ENCODE measurements at regions not wholly inside any gene's neighbourhood (a gene's known extent, or its start where the extent isn't known, plus 50 kb on each side); places are given as distances from the start of the nearest gene placed in this dataset.

GRCh38 chr6:61217714-61218113 lies 1068.3 kb downstream of the KHDRBS2 start:
- Mint-ChIP-seq H3K9me3 (peaks cover 9 to 30% of the 10 kb centered on the region in 2 donors), H3K36me3 (no peaks in the 10 kb centered on the region), H3K4me3 (no peak overlapping the region), H3K27me3 (ENCODE audit: low read depth in 2 of 2) (no peaks in the 10 kb centered on the region), H3K4me1 (no peaks in the 10 kb centered on the region), H3K27ac (no peak overlapping the region)
- Histone ChIP-seq H3K4me1 (ENCODE audit: control insufficient read depth, insufficient read depth, low read length) (no peaks in the 10 kb centered on the region), H3K27ac (ENCODE audit: low read length) (no peak overlapping the region), H3K36me3 (ENCODE audit: control insufficient read depth, insufficient read depth, low read length) (no peaks in the 10 kb centered on the region), H3K4me3 (ENCODE audit: low read length) (no peak overlapping the region), H3K9me3 (ENCODE audit: control insufficient read depth, insufficient read depth, low read length) (peaks cover 12% of the 10 kb centered on the region), H3K27me3 (ENCODE audit: control insufficient read depth, insufficient read depth, low read length) (no peaks in the 10 kb centered on the region)
- DNase-seq (no peak), ATAC-seq (no peak)
- 51% methylated on average over 2 of the region's 2 CpGs for WGBS (ENCODE audit: insufficient coverage)
- TF ChIP-seq CTCF (IDR thresholded peaks at IDR 0.05), result no peak
- intact Hi-C loops (cut with micrococcal nuclease), result no loop called here

- no peak for TF ChIP-seq CTCF (IDR thresholded peaks at IDR 0.05)
- no peak overlapping the region for H3K4me3 Mint-ChIP-seq
- DNase-seq (no peak), ATAC-seq (no peak)
- no peak overlapping the region for H3K4me3 ChIP-seq (ENCODE audit: low read length)
- no peaks in the 10 kb centered on the region for H3K27me3 ChIP-seq (ENCODE audit: control insufficient read depth, insufficient read depth, low read length)
- no peaks in the 10 kb centered on the region for H3K4me1 Mint-ChIP-seq
- H3K36me3 ChIP-seq (ENCODE audit: control insufficient read depth, insufficient read depth, low read length), result no peaks in the 10 kb centered on the region
- no peaks in the 10 kb centered on the region for H3K27me3 Mint-ChIP-seq (ENCODE audit: low read depth in 2 of 2)
- H3K27ac Mint-ChIP-seq, result no peak overlapping the region
- WGBS (ENCODE audit: insufficient coverage), result 80% methylated on average over 1 of the region's 1 CpG
- H3K9me3 Mint-ChIP-seq, result peaks cover 10 to 17% of the 10 kb centered on the region in 2 donors
- H3K9me3 ChIP-seq (ENCODE audit: control insufficient read depth, insufficient read depth, low read length), result peaks cover 8% of the 10 kb centered on the region
- no peak overlapping the region for H3K27ac ChIP-seq (ENCODE audit: low read length)
- H3K4me1 ChIP-seq (ENCODE audit: control insufficient read depth, insufficient read depth, low read length), result no peaks in the 10 kb centered on the region
- intact Hi-C loops (cut with micrococcal nuclease), result no loop called here
- no peaks in the 10 kb centered on the region for H3K36me3 Mint-ChIP-seq
These were observed 1075.5 kb downstream of the KHDRBS2 start for GRCh38 chr6:61210549-61210948.

- Histone ChIP-seq H3K9me3 (ENCODE audit: control insufficient read depth, insufficient read depth, low read length) (peaks cover 40% of the 10 kb centered on the region), H3K36me3 (ENCODE audit: control insufficient read depth, insufficient read depth, low read length) (no peaks in the 10 kb centered on the region), H3K27ac (ENCODE audit: low read length) (no peak overlapping the region), H3K4me1 (ENCODE audit: control insufficient read depth, insufficient read depth, low read length) (no peaks in the 10 kb centered on the region), H3K4me3 (ENCODE audit: low read length) (no peak overlapping the region), H3K27me3 (ENCODE audit: control insufficient read depth, insufficient read depth, low read length) (no peaks in the 10 kb centered on the region)
- Mint-ChIP-seq H3K36me3 (peaks cover 7% of the 10 kb centered on the region), H3K27me3 (ENCODE audit: low read depth in 2 of 2) (no peaks in the 10 kb centered on the region), H3K9me3 (peaks cover 15 to 16% of the 10 kb centered on the region in 2 donors), H3K4me3 (no peak overlapping the region), H3K4me1 (no peaks in the 10 kb centered on the region), H3K27ac (no peak overlapping the region)
- no peak for DNase-seq
- intact Hi-C loops (cut with micrococcal nuclease), result no loop called here
- no peak for ATAC-seq
- WGBS (ENCODE audit: insufficient coverage), result 85% methylated on average over 1 of the region's 1 CpG
- no peak for TF ChIP-seq CTCF (IDR thresholded peaks at IDR 0.05)
These were observed 1082.0 kb downstream of the KHDRBS2 start for GRCh38 chr6:61203966-61204496.

GRCh38 chr6:61200444-61200843 lies 1085.6 kb downstream of the KHDRBS2 start:
- Histone ChIP-seq H3K27me3 (ENCODE audit: control insufficient read depth, insufficient read depth, low read length) (no peaks in the 10 kb centered on the region), H3K4me1 (ENCODE audit: control insufficient read depth, insufficient read depth, low read length) (no peaks in the 10 kb centered on the region), H3K9me3 (ENCODE audit: control insufficient read depth, insufficient read depth, low read length) (peaks cover 56% of the 10 kb centered on the region), H3K36me3 (ENCODE audit: control insufficient read depth, insufficient read depth, low read length) (no peaks in the 10 kb centered on the region), H3K27ac (ENCODE audit: low read length) (no peak overlapping the region), H3K4me3 (ENCODE audit: low read length) (no peak overlapping the region)
- no peaks in the 10 kb centered on the region for H3K27me3 Mint-ChIP-seq (ENCODE audit: low read depth in 2 of 2)
- peaks cover 17% of the 10 kb centered on the region for H3K36me3 Mint-ChIP-seq
- no peak overlapping the region for H3K4me3 Mint-ChIP-seq
- H3K4me1 Mint-ChIP-seq, result no peaks in the 10 kb centered on the region
- no peak for ATAC-seq
- H3K27ac Mint-ChIP-seq, result no peak overlapping the region
- intact Hi-C loops (cut with micrococcal nuclease), result no loop called here
- TF ChIP-seq CTCF (IDR thresholded peaks at IDR 0.05), result no peak
- WGBS (ENCODE audit: insufficient coverage), result 85% methylated on average over 3 of the region's 4 CpGs
- H3K9me3 Mint-ChIP-seq, result peaks cover 16 to 17% of the 10 kb centered on the region in 2 donors
- no peak for DNase-seq
